ENCODE measurements at regions not wholly inside any gene's neighbourhood (a gene's known extent, or its start where the extent isn't known, plus 50 kb on each side); places are given as distances from the start of the nearest gene placed in this dataset.

DNA sequence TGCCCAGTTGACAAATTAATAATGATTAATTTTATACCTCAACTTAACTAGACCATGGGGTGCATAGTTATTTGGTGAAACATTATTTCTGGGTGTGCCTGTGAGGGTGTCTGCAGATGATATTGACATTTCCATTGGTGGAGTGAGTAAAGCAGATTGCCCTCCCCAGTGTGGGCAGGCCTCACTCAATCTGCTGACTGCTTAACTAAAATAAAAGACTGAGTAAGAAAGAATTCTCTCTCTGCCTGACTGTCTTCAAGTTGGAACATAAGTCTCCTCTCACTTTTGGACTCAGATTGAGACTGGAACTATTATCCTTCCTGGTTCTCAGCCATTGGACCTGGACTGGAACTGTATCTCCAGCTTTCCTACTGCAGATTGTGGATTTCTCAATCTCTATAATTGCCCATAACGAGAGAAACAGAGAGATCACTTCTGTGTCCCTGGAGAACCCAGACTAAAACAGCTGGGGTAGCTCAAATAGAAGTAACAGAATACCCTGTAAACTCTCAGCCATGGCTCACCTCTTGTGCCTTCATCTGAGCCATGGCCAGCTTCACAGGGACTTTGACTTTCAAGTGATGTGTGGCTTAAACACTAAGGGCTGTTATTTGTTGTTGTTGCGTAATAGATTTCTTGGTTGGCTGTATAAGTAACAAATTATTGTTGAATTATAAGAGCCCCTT is 575.3 kb upstream of the RAB6C start:
- TF ChIP-seq, protein P1, sequence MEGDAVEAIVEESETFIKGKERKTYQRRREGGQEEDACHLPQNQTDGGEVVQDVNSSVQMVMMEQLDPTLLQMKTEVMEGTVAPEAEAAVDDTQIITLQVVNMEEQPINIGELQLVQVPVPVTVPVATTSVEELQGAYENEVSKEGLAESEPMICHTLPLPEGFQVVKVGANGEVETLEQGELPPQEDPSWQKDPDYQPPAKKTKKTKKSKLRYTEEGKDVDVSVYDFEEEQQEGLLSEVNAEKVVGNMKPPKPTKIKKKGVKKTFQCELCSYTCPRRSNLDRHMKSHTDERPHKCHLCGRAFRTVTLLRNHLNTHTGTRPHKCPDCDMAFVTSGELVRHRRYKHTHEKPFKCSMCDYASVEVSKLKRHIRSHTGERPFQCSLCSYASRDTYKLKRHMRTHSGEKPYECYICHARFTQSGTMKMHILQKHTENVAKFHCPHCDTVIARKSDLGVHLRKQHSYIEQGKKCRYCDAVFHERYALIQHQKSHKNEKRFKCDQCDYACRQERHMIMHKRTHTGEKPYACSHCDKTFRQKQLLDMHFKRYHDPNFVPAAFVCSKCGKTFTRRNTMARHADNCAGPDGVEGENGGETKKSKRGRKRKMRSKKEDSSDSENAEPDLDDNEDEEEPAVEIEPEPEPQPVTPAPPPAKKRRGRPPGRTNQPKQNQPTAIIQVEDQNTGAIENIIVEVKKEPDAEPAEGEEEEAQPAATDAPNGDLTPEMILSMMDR (IDR thresholded peaks at IDR 0.05; ENCODE audit: low read depth, low read length, poor library complexity, severe bottlenecking), result no peak
- no peak for TF ChIP-seq EZH2phosphoT487 (IDR thresholded peaks at IDR 0.05; ENCODE audit: borderline replicate concordance, low read length)

All from DOHH2 (cell line).